ENCODE measurements at regions not wholly inside any gene's neighbourhood (a gene's known extent, or its start where the extent isn't known, plus 50 kb on each side); places are given as distances from the start of the nearest gene placed in this dataset.

- TF ChIP-seq RAD21 (IDR thresholded peaks at IDR 0.05; ENCODE audit: low read length) (no peak), CTCF (IDR thresholded peaks at IDR 0.05) (no peak), MEF2A (IDR thresholded peaks at IDR 0.05; ENCODE audit: borderline replicate concordance, low read depth) (no peak), FOXM1 (IDR thresholded peaks at IDR 0.05; ENCODE audit: low read depth) (no peak), REST (IDR thresholded peaks at IDR 0.05; ENCODE audit: low read depth, low read length) (no peak), EP300 (IDR thresholded peaks at IDR 0.05; ENCODE audit: borderline replicate concordance in 1 of 2, low read depth in 1 of 2, low read length in 1 of 2) (no peak), SIN3A (IDR thresholded peaks at IDR 0.05; ENCODE audit: borderline replicate concordance, low read depth, low read length) (no peak), POLR2AphosphoS5 (IDR thresholded peaks at IDR 0.05; ENCODE audit: low read depth, low read length) (no peak), JUND (IDR thresholded peaks at IDR 0.05) (no peak), GABPA (IDR thresholded peaks at IDR 0.05; ENCODE audit: low read depth) (no peak), EZH2phosphoT487 (IDR thresholded peaks at IDR 0.05; ENCODE audit: borderline replicate concordance, low read depth) (no peak), MXI1 (IDR thresholded peaks at IDR 0.05; ENCODE audit: low read depth, low read length) (no peak)
- TF ChIP-seq, protein P1, sequence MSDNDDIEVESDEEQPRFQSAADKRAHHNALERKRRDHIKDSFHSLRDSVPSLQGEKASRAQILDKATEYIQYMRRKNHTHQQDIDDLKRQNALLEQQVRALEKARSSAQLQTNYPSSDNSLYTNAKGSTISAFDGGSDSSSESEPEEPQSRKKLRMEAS (IDR thresholded peaks at IDR 0.05; ENCODE audit: low read depth), result no peak
- TF ChIP-seq, protein P2, sequence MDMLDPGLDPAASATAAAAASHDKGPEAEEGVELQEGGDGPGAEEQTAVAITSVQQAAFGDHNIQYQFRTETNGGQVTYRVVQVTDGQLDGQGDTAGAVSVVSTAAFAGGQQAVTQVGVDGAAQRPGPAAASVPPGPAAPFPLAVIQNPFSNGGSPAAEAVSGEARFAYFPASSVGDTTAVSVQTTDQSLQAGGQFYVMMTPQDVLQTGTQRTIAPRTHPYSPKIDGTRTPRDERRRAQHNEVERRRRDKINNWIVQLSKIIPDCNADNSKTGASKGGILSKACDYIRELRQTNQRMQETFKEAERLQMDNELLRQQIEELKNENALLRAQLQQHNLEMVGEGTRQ (IDR thresholded peaks at IDR 0.05; ENCODE audit: borderline replicate concordance, low read depth, low read length), result no peak
Observed at GRCh38 chr12:115235880-115236279, 551.9 kb upstream of the TBX3 start.

Data from SK-N-SH (cell line).